Umbilical cord (tissue), 1 donor: ENCODE measurements at regions not wholly inside any gene's neighbourhood (a gene's known extent, or its start where the extent isn't known, plus 50 kb on each side); places are given as distances from the start of the nearest gene placed in this dataset.

Experiments
- DNase-seq: peaks from one replicate; pipeline ENCODE4 v3.0.0-alpha.2; 2015; ENCODE audit warnings: low spot score

- DNase-seq = no peak
Observed at GRCh38 chr2:161017780-161018470, 142.3 kb upstream of the TANK start.

- no peak for DNase-seq
Observed at GRCh38 chr2:161019311-161019710, 140.9 kb upstream of the TANK start.

- no peak for DNase-seq
Observed at GRCh38 chr2:161020437-161020836, 139.8 kb upstream of the TANK start.

- DNase-seq = no peak
Observed at GRCh38 chr2:161028581-161028980, 131.6 kb upstream of the TANK start.

- no peak for DNase-seq
Observed at GRCh38 chr2:161029321-161029720, 130.9 kb upstream of the TANK start.

- DNase-seq = peak; percentile 85
Observed at GRCh38 chr2:161030260-161031063, 129.8 kb upstream of the TANK start.

- DNase-seq = peak; percentile 91
Observed at GRCh38 chr2:161031511-161031910, 128.7 kb upstream of the TANK start.

- DNase-seq = no peak
Observed at GRCh38 chr2:161032635-161033034, 127.6 kb upstream of the TANK start.

GRCh38 chr2:161033059-161033660, 127.1 kb upstream of the TANK start:
- DNase-seq = peak; percentile 94

GRCh38 chr2:161036926-161037325, 123.3 kb upstream of the TANK start:
- no peak for DNase-seq

GRCh38 chr2:161039071-161039470, 121.2 kb upstream of the TANK start:
- no peak for DNase-seq

- DNase-seq = peak; percentile 40
Observed at GRCh38 chr2:161041356-161041755, 118.9 kb upstream of the TANK start.

- DNase-seq = no peak
Observed at GRCh38 chr2:161042990-161043625, 117.1 kb upstream of the TANK start.

GRCh38 chr2:161044095-161044865, 115.9 kb upstream of the TANK start:
- no peak for DNase-seq

- no peak for DNase-seq
Observed at GRCh38 chr2:161044921-161045320, 115.3 kb upstream of the TANK start.

GRCh38 chr2:161045726-161046125, 114.5 kb upstream of the TANK start:
- DNase-seq = no peak

GRCh38 chr2:161046876-161047275, 113.4 kb upstream of the TANK start:
- DNase-seq = no peak

- no peak for DNase-seq
Observed at GRCh38 chr2:161048317-161048716, 111.9 kb upstream of the TANK start.

- DNase-seq = no peak
Observed at GRCh38 chr2:161049559-161049958, 110.7 kb upstream of the TANK start.

GRCh38 chr2:161052214-161052613, 108.0 kb upstream of the TANK start:
- DNase-seq = no peak

- no peak for DNase-seq
Observed at GRCh38 chr2:161055289-161055688, 104.9 kb upstream of the TANK start.
